B cell (primary cell): ENCODE measurements at regions not wholly inside any gene's neighbourhood (a gene's known extent, or its start where the extent isn't known, plus 50 kb on each side); places are given as distances from the start of the nearest gene placed in this dataset.

Experiments used
- CTCF ChIP-seq: fragments of 200-600 bp; IDR thresholded peaks from one replicate; pipeline ENCODE4 v1.8.0; 2022; ENCODE audit warnings: antibody characterized with exemption, mild to moderate bottlenecking
- EZH2 ChIP-seq: IDR thresholded peaks from 2 replicates; pipeline ENCODE4 v1.6.1; 2012; ENCODE audit warnings: borderline replicate concordance, low read depth, mild to moderate bottlenecking, moderate library complexity, low read length; ENCODE audit not compliant: insufficient read depth, poor library complexity, severe bottlenecking

- no peak for TF ChIP-seq CTCF
- TF ChIP-seq EZH2: no peak
Measured at GRCh38 chr3:77859156-77859555, 819.3 kb downstream of the ROBO2 start.
